Neural progenitor cell (in vitro differentiated cells): ENCODE measurements at regions not wholly inside any gene's neighbourhood (a gene's known extent, or its start where the extent isn't known, plus 50 kb on each side); places are given as distances from the start of the nearest gene placed in this dataset.

ENCODE experiments used
- CTCF ChIP-seq: fragments of 200-600 bp; sonication (generic); IDR thresholded peaks from 2 replicates; pipeline ENCODE4 v1.5.1; 2017; ENCODE audit warnings: antibody characterized with exemption, mild to moderate bottlenecking
- EZH2 ChIP-seq: fragments of 200-600 bp; sonication (generic); IDR thresholded peaks from 2 replicates; pipeline ENCODE4 v1.6.1; 2017; ENCODE audit warnings: antibody characterized with exemption, mild to moderate bottlenecking, moderate library complexity
- EZH2phosphoT487 ChIP-seq: fragments of 200-600 bp; sonication (generic); IDR thresholded peaks from 2 replicates; pipeline ENCODE4 v1.6.1; 2017; ENCODE audit warnings: antibody characterized with exemption

- no peak for TF ChIP-seq CTCF
- TF ChIP-seq EZH2, result no peak
- TF ChIP-seq EZH2phosphoT487, result no peak
Measured at GRCh38 chr2:226125176-226125883, 674.3 kb downstream of the IRS1 start.
